Lower leg skin (tissue), 4 donors: ENCODE measurements at regions not wholly inside any gene's neighbourhood (a gene's known extent, or its start where the extent isn't known, plus 50 kb on each side); places are given as distances from the start of the nearest gene placed in this dataset.

ENCODE experiments used
- DNase-seq, 2 donors: peaks; one replicate each; pipeline ENCODE4 v3.0.0-alpha.2; 2019; ENCODE audit warnings: low spot score in 2 of 2
- H3K4me3 ChIP-seq: fragments of 200-600 bp; sonication (generic); 2 replicates; pipeline ENCODE4 v1.5.1; 2017; ENCODE audit warnings: mild to moderate bottlenecking, low read depth; ENCODE audit not compliant: poor library complexity, severe bottlenecking
- CTCF ChIP-seq, 3 donors: fragments of 450-650 bp; IDR thresholded peaks; one replicate each; pipeline ENCODE4 v1.5.1; 2016; ENCODE audit warnings: antibody characterized with exemption in 3 of 3, mild to moderate bottlenecking in 3 of 3, moderate library complexity in 2 of 3
- POLR2A ChIP-seq, 2 donors: fragments of 450-650 bp; IDR thresholded peaks; one replicate each; pipeline ENCODE4 v1.6.1; 2016 to 2017; ENCODE audit warnings: antibody characterized with exemption in 2 of 2, mild to moderate bottlenecking in 1 of 2, moderate library complexity in 1 of 2
- WGBS, 2 donors: methylation state at CpG; one replicate each; pipeline ENCODE4 v1.1.5; 2018; 5-methylcytosine and 5-hydroxymethylcytosine counted together
- intact Hi-C: fragments of 100-400 bp; cut with DNase I; formaldehyde crosslinking; loops from one replicate; pipeline ENCODE4 v1.15.0; 2023; ENCODE audit warnings: low total_unique reads

GRCh38 chr20:48156951-48157700 is 371.8 kb upstream of the SULF2 start:
- WGBS, 2 donors, result 88 to 94% methylated on average over 3 of the region's 3 CpGs
- DNase-seq, result no peak
- intact Hi-C loops, result no loop called here
- TF ChIP-seq CTCF (IDR thresholded peaks at IDR 0.05), result no peak
- no peak for TF ChIP-seq POLR2A (IDR thresholded peaks at IDR 0.05)
- no peak overlapping the region for H3K4me3 ChIP-seq

DNA sequence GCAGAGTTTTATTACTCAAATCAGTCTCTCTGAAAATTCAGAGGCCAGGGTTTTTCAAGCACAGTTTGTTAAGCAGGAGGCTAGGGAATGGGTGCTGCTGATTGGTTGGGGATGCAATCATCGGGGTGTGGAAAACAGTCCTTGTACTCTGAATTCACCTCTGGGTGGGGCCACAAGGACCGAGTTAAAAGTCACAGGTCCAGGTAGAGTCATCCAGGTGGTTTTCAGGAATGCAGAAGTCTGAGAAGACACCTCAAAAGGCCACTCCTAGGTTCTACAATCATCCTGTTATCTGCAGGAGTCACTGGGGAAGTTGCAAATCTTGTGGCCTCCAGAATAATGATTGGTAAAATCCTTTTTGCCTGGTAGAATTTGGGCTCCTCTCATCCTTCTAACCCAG is 371.2 kb upstream of the SULF2 start:
- intact Hi-C loops, result no loop called here
- 81 to 92% methylated on average over 2 of the region's 2 CpGs for WGBS, 2 donors
- TF ChIP-seq CTCF (IDR thresholded peaks at IDR 0.05) (no peak), POLR2A (IDR thresholded peaks at IDR 0.05) (no peak)
- H3K4me3 ChIP-seq, result no peak overlapping the region
- DNase-seq, result no peak

DNA sequence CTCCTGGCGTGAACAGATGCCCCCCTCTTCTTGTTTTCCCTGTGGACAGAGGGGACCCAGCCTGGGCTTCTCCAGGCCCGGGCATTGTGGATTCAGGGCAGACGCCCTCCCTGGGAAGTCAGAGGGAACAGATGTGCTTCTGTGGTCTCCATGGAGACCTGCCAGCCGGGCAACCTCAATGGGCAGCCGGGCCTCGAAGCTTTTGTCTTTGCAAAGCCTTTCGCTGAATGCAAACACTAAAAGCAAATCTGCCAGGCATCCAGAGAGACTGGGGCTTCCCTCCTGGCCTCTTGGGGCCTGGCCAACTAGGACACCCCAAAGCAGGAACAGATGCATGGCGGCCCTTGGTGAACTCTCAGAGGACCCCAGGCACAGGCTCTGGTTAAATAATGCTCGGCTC is 370.0 kb upstream of the SULF2 start:
- no peak overlapping the region for H3K4me3 ChIP-seq
- 85 to 90% methylated on average over 9 of the region's 9 CpGs for WGBS, 2 donors
- no peak for TF ChIP-seq POLR2A (IDR thresholded peaks at IDR 0.05)
- TF ChIP-seq CTCF (IDR thresholded peaks at IDR 0.05), result no peak
- no peak for DNase-seq
- intact Hi-C loops, result no loop called here

DNA sequence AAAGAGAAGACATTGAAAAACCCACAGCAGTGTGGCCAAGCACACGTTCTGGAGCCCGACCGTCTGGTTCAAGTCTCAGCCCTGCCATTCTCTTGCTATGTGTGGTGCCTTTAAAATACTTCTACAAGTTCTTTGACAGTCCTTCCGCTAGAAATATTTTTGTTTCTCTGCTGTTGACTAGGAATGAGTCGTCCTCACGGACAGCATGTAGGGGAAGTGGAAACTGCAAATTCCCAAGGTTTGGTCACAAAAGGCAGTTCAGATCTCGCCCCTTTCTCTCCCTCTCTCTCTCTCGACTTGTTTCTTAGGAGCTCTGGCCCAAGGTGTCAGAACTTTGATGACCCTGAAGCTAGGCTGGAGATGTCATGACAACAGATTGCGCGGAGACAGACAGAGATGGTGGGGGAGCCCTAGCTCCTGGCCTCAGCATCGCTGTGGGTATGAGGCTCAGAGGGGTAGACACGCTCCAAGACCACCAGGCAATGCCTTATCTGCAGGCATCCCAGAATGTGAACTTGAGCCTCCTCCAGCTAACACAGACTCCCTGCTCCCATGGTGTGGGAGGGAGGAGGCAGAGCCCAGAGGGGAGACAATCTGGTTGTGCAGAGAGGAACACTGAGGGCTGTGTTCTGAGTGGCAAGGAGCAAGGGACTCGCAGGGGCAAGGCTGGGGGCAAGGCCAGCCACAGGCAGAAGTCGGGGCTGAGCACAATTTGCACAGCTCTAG is 368.9 kb upstream of the SULF2 start:
- intact Hi-C loops, result no loop called here
- DNase-seq, result no peak
- WGBS, 2 donors, result 76 to 81% methylated on average over 14 of the region's 14 CpGs
- H3K4me3 ChIP-seq, result no peak overlapping the region
- no peak for TF ChIP-seq CTCF (IDR thresholded peaks at IDR 0.05)
- TF ChIP-seq POLR2A (IDR thresholded peaks at IDR 0.05), result no peak

DNA sequence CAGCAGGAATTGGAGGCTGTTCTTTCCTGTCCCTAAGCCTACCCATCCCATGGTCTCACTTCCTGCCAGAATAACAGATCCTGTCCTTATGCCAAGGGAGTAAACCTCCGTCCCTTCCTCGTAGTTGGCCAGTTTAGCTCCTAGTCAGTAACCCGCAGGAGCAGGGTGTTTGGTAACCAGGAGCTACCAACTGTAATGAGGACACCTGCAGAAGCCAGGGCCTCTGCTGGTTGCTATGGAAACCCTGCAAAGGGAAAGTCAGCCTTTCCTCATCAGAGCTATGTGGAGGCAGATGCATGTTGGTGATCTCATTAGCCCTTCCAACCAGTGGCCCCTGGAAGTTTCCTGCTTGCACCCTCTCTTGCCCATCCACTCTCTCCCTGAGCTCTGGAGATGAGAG is 368.2 kb upstream of the SULF2 start:
- no peak for DNase-seq
- WGBS, 2 donors, result 30 to 31% methylated on average over 3 of the region's 3 CpGs
- TF ChIP-seq POLR2A (IDR thresholded peaks at IDR 0.05) (no peak), CTCF (IDR thresholded peaks at IDR 0.05) (no peak)
- intact Hi-C loops, result no loop called here
- H3K4me3 ChIP-seq, result no peak overlapping the region
